ENCODE measurements at regions not wholly inside any gene's neighbourhood (a gene's known extent, or its start where the extent isn't known, plus 50 kb on each side); places are given as distances from the start of the nearest gene placed in this dataset.

- no peak for DNase-seq
These were observed 256.4 kb downstream of the MEIS1 start for GRCh38 chr2:66691031-66691965.

GRCh38 chr2:66692521-66693054 lies 257.7 kb downstream of the MEIS1 start:
- no peak for DNase-seq

GRCh38 chr2:66693076-66693965 lies 258.4 kb downstream of the MEIS1 start:
- DNase-seq = no peak

GRCh38 chr2:66694087-66694860 lies 259.3 kb downstream of the MEIS1 start:
- DNase-seq = no peak

GRCh38 chr2:66695226-66695735 lies 260.4 kb downstream of the MEIS1 start:
- DNase-seq = no peak

GRCh38 chr2:66696374-66696773 lies 261.4 kb downstream of the MEIS1 start:
- no peak for DNase-seq

- DNase-seq = no peak
These were observed 262.0 kb downstream of the MEIS1 start for GRCh38 chr2:66696886-66697285.

- no peak for DNase-seq
These were observed 262.4 kb downstream of the MEIS1 start for GRCh38 chr2:66697366-66697765.

GRCh38 chr2:66698091-66698490 lies 263.2 kb downstream of the MEIS1 start:
- DNase-seq = no peak

- no peak for DNase-seq
These were observed 263.8 kb downstream of the MEIS1 start for GRCh38 chr2:66698576-66699239.

- DNase-seq = no peak
These were observed 264.5 kb downstream of the MEIS1 start for GRCh38 chr2:66699416-66699792.

- DNase-seq = no peak
These were observed 265.1 kb downstream of the MEIS1 start for GRCh38 chr2:66699793-66700676.

GRCh38 chr2:66700677-66701066 lies 265.7 kb downstream of the MEIS1 start:
- DNase-seq = no peak

GRCh38 chr2:66701251-66701650 lies 266.3 kb downstream of the MEIS1 start:
- no peak for DNase-seq

- no peak for DNase-seq
These were observed 266.7 kb downstream of the MEIS1 start for GRCh38 chr2:66701656-66702055.

- DNase-seq = no peak
These were observed 267.4 kb downstream of the MEIS1 start for GRCh38 chr2:66702301-66702700.

- no peak for DNase-seq
These were observed 269.9 kb downstream of the MEIS1 start for GRCh38 chr2:66704786-66705185.

GRCh38 chr2:66714610-66715009 lies 279.7 kb downstream of the MEIS1 start:
- no peak for DNase-seq

- DNase-seq = no peak
These were observed 282.4 kb downstream of the MEIS1 start for GRCh38 chr2:66717218-66717905.

- no peak for DNase-seq
These were observed 283.0 kb downstream of the MEIS1 start for GRCh38 chr2:66717973-66718372.
